HG02981 (cell line): ENCODE measurements at regions not wholly inside any gene's neighbourhood (a gene's known extent, or its start where the extent isn't known, plus 50 kb on each side); places are given as distances from the start of the nearest gene placed in this dataset.
"Not testable (repeated sequence)": the region's sequence is repeated elsewhere in the genome, so short reads cannot be mapped to it uniquely, and the experiment has no call there.

Experiments used
- ATAC-seq: cut with Tn5 transposase; IDR thresholded peaks from one replicate; pipeline ENCODE4 v1.9.1; 2021; ENCODE audit warnings: mild to moderate bottlenecking, moderate library complexity; ENCODE audit not compliant: unreplicated experiment

- ATAC-seq = no peak
Measured at GRCh38 chr16:59596693-59597092, 862.6 kb upstream of the GOT2 start.

DNA sequence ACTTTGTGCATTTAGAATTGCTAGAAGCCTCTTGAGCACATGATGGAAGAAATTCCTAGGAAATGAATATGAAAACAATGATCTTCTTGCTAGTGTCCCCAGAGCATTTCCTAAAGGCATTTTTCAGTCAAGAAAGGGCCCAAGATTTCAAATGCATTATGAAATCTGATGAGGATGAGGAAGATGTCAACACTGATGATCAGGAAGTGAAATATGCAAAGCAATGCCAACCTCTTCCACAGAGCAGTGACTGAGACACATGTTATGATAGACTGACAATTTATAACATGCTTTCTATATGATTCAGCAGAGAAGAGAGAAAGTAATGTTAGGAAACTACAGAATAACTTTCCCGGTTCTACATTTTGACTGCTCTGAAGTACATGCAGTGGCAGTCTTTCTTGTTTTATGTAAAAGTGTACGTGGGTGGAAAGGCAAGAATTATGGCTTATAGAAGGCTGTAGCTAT lies 859.1 kb upstream of the GOT2 start:
- ATAC-seq = no peak

DNA sequence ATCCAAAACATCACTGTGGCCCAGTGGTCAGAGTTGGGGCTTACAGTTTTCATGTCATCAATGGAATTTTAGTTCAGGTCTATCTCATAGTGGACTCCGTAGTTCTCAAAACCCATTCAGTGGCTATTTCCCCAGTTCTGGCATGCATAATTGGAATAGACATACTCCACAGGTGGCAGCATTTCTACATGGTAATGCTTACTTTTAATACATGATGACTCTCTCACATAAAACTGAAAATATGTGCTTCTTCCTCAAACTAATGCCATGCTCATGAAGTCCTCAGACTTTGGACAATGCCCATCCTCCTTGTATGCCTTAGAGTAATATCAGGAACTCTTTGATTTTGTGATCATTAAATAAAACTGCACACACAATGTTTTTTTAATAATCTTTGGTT lies 857.4 kb upstream of the GOT2 start:
- ATAC-seq = no peak

DNA sequence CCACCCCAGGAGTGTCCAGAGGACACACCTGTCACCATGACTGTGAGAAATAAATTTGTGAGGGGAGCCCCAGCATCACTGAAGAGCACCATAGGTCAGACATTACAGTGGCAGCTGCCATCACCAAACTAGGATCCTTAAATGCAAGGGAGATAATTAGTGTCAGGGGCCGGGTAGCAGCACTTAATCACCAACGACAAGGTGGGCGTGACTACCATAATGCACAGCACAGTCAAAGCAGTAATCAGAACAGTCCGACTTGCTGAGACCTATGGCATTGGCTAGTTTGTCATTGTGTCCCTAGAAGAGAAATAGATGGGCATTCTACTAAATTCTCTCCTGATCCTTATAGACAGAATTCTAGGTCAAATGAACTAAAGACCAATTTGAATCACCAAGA lies 856.7 kb upstream of the GOT2 start:
- no peak for ATAC-seq

GRCh38 chr16:59586331-59586730 lies 852.2 kb upstream of the GOT2 start:
- no peak for ATAC-seq

DNA sequence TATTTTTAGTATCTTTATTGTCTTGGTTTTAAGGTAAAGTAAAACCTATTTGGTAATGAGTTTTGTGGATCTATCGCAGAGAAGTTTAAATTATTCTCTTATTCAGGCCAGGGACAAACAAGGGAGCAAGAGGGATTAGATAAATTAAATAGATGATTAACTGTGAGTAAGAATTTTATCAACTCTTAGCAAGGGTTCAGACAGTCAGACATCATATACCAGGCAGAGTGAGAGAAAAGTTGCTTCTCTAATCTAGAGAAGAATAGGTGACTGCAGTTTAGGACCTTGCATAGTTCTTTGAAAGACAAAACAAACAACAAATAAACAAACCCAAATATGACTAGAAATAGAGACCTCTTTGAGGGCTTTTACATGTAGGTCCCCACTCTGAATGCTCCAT lies 840.2 kb upstream of the GOT2 start:
- ATAC-seq = no peak

DNA sequence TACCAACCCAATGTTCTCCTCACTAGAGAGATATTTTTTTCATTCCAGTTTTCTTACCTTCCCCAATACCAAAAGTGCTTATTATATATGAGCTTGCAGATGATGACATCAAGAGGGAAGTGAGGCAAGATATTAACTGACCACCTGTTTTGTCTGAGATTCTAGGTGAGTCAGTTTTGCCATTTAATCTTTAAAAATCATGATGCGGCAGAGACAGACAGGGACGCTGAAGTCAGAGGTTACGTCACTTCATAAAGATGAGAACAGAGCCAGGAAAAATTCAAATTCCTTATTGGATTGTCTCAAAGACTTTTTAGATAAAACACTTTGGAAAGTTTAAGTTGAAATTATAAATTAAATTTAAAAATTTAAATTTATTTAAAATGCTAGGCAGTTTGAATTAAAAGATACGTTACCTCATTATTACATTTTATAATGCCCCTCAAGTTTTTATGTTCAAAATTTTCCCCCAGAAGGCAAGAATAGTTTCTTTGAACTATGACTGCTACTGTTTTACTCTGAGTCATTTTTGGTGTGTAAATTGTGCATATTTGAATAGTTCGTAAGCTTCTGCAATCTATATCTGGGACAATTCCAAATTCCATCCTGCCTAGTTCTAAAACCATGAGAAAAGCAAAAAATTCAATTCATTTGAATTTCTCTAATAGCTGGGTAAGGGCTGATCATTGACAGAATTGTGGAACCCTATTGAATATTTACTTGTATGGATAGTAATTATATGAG lies 839.6 kb upstream of the GOT2 start:
- no peak for ATAC-seq

DNA sequence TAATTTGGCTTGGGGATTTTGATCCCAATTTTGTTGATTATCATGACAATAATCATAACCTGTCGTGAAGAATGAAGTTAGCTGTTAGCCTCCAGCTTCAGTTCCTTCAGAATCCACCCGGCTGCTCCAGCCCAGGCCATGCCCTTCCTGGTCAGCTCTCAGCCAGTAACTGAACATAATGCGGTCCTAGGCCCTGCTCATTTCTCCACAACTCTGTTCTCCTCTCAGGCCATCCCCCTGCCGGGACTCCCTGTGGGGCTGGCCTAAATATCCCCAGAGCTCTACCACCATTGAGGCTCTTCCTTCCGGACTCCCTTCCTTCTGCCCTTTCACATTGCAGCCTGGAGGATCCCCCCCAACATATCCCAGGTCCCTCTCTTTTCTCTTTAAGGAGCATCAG lies 833.4 kb upstream of the GOT2 start:
- no peak for ATAC-seq

DNA sequence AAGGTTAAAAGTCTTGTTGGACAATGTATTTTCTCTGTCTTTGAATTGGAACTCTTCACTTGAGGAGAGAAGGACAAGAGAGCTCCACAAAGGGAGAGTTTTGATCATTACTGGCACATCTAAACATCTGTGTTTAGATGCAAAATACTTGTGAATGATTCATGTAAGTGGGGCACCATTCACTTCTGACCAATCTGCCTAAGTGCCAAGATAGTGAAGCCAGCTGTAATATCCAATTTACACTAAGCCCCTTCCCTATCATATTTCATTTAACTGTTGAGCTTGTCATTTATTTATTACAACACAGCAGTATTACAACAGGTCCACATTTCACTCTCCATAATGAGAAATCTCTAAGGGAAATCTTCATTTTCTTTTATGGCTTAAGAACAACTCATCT lies 832.3 kb upstream of the GOT2 start:
- ATAC-seq = no peak

GRCh38 chr16:59558679-59559078 lies 824.6 kb upstream of the GOT2 start:
- no peak for ATAC-seq

- ATAC-seq = no peak
Measured at GRCh38 chr16:59552164-59552563, 818.0 kb upstream of the GOT2 start.

DNA sequence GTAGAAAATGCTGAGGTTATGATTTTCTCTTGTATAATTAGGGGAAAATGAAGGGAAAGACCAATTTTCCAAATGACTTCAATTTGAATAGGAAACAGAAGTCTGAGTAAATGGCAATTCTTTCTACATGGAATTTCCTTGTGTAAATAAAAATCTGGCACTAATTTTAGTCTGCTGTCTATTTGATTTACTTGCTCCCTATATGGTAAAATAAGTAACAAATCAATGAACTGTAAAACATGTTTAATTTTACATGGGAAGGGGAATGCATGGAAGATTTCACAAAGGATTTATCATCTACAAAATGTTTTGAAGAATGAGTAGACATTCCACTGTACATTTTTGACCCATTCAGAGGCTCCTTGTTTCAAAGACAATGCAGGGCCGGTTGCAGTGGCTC lies 811.6 kb upstream of the GOT2 start:
- ATAC-seq = no peak

GRCh38 chr16:59543641-59544040 lies 809.5 kb upstream of the GOT2 start:
- no peak for ATAC-seq

- ATAC-seq = no peak
Measured at GRCh38 chr16:59540621-59541020, 806.5 kb upstream of the GOT2 start.

DNA sequence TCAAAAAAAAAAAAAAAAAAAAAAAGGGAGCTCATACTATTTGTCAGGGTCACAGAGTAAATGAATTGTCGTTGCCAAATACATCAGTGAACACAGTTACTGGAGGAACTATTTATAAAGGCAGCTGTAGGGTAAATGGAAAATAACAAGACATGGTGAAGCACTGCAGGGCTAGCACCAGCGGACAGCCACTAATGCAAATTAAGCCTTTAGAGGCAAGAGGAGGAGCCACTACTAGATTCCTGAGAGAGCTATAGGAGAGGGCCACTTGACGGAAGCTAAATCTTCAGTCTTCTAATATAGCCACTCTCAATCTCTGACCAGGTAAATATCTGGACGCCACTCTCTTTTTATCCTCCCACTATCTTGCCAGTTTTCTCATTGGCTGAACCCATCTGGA lies 801.2 kb upstream of the GOT2 start:
- no peak for ATAC-seq

DNA sequence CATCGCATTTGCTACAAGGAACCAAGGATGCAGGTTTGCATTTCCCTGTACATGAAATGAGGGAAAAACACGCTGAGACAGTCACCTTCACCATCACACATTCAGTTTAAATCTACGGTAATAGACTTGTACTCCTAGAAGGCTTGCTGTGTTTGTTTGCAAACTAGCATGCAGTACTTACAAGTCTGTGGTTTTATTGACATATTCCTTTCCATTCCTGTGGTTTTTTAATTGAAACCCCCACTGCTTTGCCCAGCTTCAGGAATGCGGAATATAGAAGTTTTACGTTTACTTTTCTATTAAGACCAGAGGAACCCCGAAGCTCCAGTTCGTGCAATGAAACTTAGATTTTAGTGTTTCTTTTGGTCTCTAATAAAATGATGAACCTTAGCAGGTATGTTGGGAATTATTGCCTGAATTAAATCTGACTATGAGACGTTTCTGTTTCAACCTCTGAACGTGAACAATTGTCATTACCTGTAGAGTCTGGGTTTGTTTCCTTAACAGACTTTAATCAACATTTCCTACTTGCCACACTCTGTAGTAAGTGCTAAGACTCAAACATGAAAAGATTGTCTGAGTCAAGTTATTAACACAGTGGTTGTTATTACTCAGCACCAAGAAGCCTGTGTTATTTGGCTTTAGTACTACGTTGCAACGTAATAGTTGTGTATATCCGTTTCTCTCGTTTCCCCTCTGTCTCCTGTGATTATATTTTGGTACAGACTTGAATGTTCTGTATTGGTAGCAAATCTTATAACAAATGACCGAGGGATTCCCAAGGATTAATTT lies 793.3 kb upstream of the GOT2 start:
- ATAC-seq = no peak

GRCh38 chr16:59522826-59523225 lies 788.7 kb upstream of the GOT2 start:
- no peak for ATAC-seq

DNA sequence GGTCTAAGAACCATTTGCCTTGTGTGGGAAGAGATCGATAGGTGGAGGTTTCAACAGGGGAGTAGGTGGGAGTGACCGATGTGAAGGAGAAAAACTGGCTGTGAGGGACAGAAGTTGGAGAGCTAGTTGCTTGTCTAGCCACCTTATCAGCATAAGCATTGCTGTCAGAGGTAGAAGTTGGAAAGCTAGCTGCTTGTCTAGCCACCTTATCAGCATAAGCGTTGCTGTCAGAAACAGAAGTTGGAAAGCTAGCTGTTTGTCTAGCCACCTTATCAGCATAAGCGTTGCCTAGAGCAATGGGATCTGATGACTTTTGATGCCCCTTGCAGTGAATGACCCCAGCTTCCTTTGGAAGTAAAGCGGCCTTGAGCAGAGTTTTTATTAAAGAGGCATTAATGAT lies 784.6 kb upstream of the GOT2 start:
- not testable (repeated sequence) for ATAC-seq

DNA sequence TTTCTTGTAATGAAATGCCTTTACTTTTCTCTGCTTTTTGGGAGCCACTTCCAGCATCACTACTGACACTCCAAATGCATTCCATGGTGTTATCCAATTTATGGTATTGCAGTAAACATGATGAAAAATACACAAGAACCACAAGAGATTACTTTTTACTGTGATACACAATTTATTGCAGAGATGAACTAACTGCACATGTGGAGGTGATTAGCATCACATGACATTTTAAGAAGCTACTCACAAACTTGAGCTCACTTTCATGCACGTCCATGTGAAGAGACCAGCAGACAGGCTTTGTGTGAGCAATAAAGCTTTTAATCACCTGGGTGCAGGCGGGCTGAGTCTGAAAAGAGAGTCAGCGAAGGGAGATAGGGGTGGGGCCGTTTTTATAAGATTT lies 780.5 kb upstream of the GOT2 start:
- ATAC-seq = no peak

DNA sequence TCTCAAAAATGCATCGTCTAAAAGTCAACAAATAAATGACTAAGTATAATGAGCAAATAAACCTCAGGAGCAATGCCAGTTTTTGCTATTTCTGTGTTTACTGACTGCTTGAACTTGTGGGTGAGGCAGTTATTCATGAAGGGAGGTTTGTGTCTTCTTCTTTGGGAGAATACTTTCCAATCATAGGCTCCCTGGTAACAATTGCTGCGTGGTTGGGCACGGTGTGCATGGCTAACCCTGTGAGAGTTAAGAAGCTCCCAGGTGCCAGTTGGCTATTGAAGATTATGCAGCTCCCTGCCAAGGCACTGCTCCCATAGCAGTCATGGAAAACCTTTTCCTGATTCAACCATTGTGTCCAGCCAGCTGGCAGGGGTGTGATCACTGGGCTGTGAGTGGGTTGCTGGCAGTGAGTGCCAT lies 775.9 kb upstream of the GOT2 start:
- ATAC-seq = no peak

DNA sequence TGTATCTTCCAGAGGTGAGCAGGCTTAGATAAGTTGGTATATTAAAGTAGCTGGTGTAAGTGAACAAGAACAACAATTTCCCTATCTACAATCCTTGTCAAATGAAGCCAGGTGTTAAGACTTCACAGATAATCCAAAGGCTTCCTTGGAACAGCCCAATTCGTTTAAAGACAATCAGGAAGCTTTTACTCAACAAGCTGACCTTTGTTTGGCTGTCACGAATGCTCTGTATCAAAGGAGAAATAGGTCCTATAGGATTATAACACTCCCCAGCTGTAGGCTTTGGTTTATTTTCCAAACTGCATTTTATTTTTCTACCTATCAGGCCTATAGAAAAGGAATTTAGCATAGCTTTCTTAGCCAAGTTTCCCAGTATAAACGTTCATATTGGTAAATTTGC lies 766.5 kb upstream of the GOT2 start:
- ATAC-seq = no peak

DNA sequence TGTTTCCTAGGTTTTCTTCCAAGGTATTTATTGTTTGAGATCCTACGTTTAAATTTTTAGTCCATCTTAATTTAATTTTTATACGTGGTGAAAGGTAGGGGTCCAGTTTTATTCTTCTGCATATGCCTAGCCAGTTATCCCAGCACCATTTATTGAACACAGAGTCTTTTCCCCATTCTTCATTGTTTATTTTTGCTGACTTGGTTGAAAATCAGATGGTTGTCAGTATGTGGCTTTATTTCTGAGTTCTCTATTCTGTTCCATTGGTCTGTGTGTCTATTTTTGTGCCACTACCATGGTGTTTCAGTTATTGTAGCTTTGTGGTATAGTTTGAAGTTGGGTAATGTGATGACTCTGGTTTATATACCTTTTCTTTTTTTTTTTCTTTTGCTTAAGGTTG lies 753.0 kb upstream of the GOT2 start:
- no peak for ATAC-seq
